Mesenchymal stem cell (in vitro differentiated cells and primary cell): ENCODE measurements at regions not wholly inside any gene's neighbourhood (a gene's known extent, or its start where the extent isn't known, plus 50 kb on each side); places are given as distances from the start of the nearest gene placed in this dataset.

Experiments
- DNase-seq: peaks from one replicate; pipeline ENCODE4 v3.0.0-alpha.2; 2013
- H2AFZ ChIP-seq: one replicate; pipeline ENCODE4 v1.6.1; 2013; ENCODE audit warnings: low read depth, mild to moderate bottlenecking, control low read depth, inconsistent platforms, low read length, moderate library complexity
- H2AK5ac ChIP-seq: 2 replicates; pipeline ENCODE4 v1.6.1; 2013; ENCODE audit warnings: low read length, moderate library complexity, mild to moderate bottlenecking, inconsistent platforms; ENCODE audit not compliant: severe bottlenecking
- H2BK120ac ChIP-seq: one replicate; pipeline ENCODE4 v1.6.1; 2013; ENCODE audit warnings: low read depth, mild to moderate bottlenecking, inconsistent platforms, low read length, moderate library complexity
- H2BK12ac ChIP-seq, 2 experiments: one replicate each; pipeline ENCODE4 v1.6.1; 2013; ENCODE audit warnings: inconsistent platforms in 2 of 2, low read length in 2 of 2, mild to moderate bottlenecking in 2 of 2, moderate library complexity in 2 of 2, control low read depth in 1 of 2
- H2BK15ac ChIP-seq: one replicate; pipeline ENCODE4 v1.6.1; 2013; ENCODE audit warnings: mild to moderate bottlenecking, low read depth, inconsistent platforms; ENCODE audit not compliant: poor library complexity, severe bottlenecking
- H2BK5ac ChIP-seq: 2 replicates; pipeline ENCODE4 v1.6.1; 2013; ENCODE audit warnings: low read depth, mild to moderate bottlenecking, low read length, control low read depth, inconsistent platforms; ENCODE audit not compliant: poor library complexity, severe bottlenecking
- H3K14ac ChIP-seq, 2 experiments: one replicate each; pipeline ENCODE4 v1.6.1; 2013; ENCODE audit warnings: inconsistent platforms in 2 of 2, low read length in 2 of 2, control low read depth in 1 of 2, mild to moderate bottlenecking in 1 of 2, moderate library complexity in 1 of 2
- H3K18ac ChIP-seq, 2 experiments: one replicate each; pipeline ENCODE4 v1.6.1; 2013; ENCODE audit warnings: inconsistent platforms in 2 of 2, low read length in 2 of 2, control low read depth in 1 of 2, low read depth in 1 of 2, mild to moderate bottlenecking in 1 of 2
- H3K23ac ChIP-seq, 2 experiments: one replicate each; pipeline ENCODE4 v1.6.1; 2013; ENCODE audit warnings: inconsistent platforms in 2 of 2, low read length in 2 of 2, mild to moderate bottlenecking in 2 of 2, moderate library complexity in 2 of 2, control low read depth in 1 of 2
- H3K27ac ChIP-seq: 2 replicates; pipeline ENCODE4 v1.5.1; 2013; ENCODE audit warnings: mild to moderate bottlenecking, moderate library complexity, low read length, control low read depth, inconsistent platforms; ENCODE audit not compliant: poor library complexity, severe bottlenecking
- H3K27me3 ChIP-seq, 2 experiments: 2 replicates each; pipeline versions ENCODE4 v1.6.1 to v1.7.0; 2013; ENCODE audit warnings: low read length in 2 of 2, mild to moderate bottlenecking in 2 of 2, moderate library complexity in 2 of 2, control low read depth in 1 of 2, inconsistent platforms in 1 of 2; ENCODE audit not compliant: control insufficient read depth in 1 of 2, insufficient read depth in 1 of 2
- H3K36me3 ChIP-seq, 2 experiments: 2 replicates each; pipeline versions ENCODE4 v1.6.1 to v1.7.0; 2013; ENCODE audit warnings: low read length in 2 of 2, control low read depth in 1 of 2, inconsistent platforms in 1 of 2, low read depth in 1 of 2, mild to moderate bottlenecking in 1 of 2; ENCODE audit not compliant: insufficient read depth in 2 of 2, control insufficient read depth in 1 of 2
- H3K4ac ChIP-seq, 2 experiments: one replicate each; pipeline ENCODE4 v1.6.1; 2013; ENCODE audit warnings: inconsistent platforms in 2 of 2, low read length in 2 of 2, mild to moderate bottlenecking in 2 of 2, moderate library complexity in 2 of 2, control low read depth in 1 of 2, low read depth in 1 of 2
- H3K4me1 ChIP-seq: 2 replicates; pipeline ENCODE4 v1.6.1; 2013; ENCODE audit warnings: low read depth, low read length, control low read depth; ENCODE audit not compliant: control insufficient read depth, insufficient read depth
- H3K4me2 ChIP-seq: 2 replicates; pipeline ENCODE4 v1.6.1; 2013; ENCODE audit warnings: low read length, mild to moderate bottlenecking, inconsistent platforms; ENCODE audit not compliant: poor library complexity, severe bottlenecking
- H3K4me3 ChIP-seq, 2 experiments: 2 replicates each; pipeline versions ENCODE4 v1.5.1 to v1.7.0; 2013; ENCODE audit warnings: low read length in 2 of 2, mild to moderate bottlenecking in 2 of 2, control low read depth in 1 of 2, low read depth in 1 of 2; ENCODE audit not compliant: insufficient read depth in 1 of 2
- H3K79me1 ChIP-seq: replicated peaks from 2 replicates; pipeline ENCODE4 v1.6.1; 2013; ENCODE audit warnings: mild to moderate bottlenecking, control low read depth, low read length, inconsistent platforms; ENCODE audit not compliant: poor library complexity, severe bottlenecking
- H3K9ac ChIP-seq: 2 replicates; pipeline ENCODE4 v1.7.0; 2013; ENCODE audit warnings: mild to moderate bottlenecking, low read length, moderate library complexity
- H3K9me3 ChIP-seq: 2 replicates; pipeline ENCODE4 v1.7.0; 2013; ENCODE audit warnings: mild to moderate bottlenecking, low read length; ENCODE audit not compliant: control insufficient read depth
- H4K8ac ChIP-seq: one replicate; pipeline ENCODE4 v1.6.1; 2013; ENCODE audit warnings: inconsistent platforms, mild to moderate bottlenecking, low read length, moderate library complexity
- H4K91ac ChIP-seq: one replicate; pipeline ENCODE4 v1.6.1; 2013; ENCODE audit warnings: mild to moderate bottlenecking, low read length, inconsistent platforms
- WGBS: methylation state at CpG from one replicate; pipeline ENCODE4 v1.1.7; 2013; ENCODE audit warnings: mixed read lengths; 5-methylcytosine and 5-hydroxymethylcytosine counted together

DNA sequence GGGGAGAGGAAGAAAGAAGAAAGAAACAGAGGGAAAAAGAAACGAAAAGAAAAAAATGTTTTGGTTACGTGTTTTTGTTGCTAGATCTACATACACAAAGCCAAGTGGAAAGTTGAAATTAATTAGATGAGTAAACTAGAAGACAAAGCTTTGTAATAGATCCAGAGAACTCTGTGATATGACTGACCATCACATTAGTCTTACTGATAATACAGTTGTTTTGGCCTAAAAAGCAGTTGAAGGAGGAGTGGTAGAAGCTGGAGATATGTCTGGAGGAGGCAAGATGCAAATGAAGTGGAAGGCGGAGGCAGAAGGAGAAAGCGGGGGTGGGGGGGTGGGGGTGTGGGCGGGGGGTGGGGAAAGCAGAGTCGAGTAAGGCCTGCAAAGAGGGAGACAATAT is 500.1 kb upstream of the ID4 start:
- Histone ChIP-seq H3K27ac (no peak overlapping the region), H4K8ac (no peak overlapping the region), H3K14ac (no peak overlapping the region), H3K4me2 (no peak overlapping the region), H3K4me1 (no peaks in the 10 kb centered on the region), H3K23ac (no peak overlapping the region), H2BK15ac (no peak overlapping the region), H3K4me3 (no peak overlapping the region), H3K4ac (no peak overlapping the region), H2BK12ac (no peak overlapping the region), H3K79me1 (no peaks in the 10 kb centered on the region), H3K27me3 (no peaks in the 10 kb centered on the region), H3K36me3 (no peaks in the 10 kb centered on the region), H2AFZ (no peak overlapping the region), H2BK120ac (no peak overlapping the region), H4K91ac (no peak overlapping the region), H3K18ac (no peak overlapping the region), H2AK5ac (no peak overlapping the region), H3K9me3 (no peaks in the 10 kb centered on the region), H2BK5ac (no peak overlapping the region), H3K9ac (no peak overlapping the region)
- WGBS: 76% methylated on average over 2 of the region's 6 CpGs
- DNase-seq: no peak

GRCh38 chr6:19342616-19343015 is 494.6 kb upstream of the ID4 start:
- Histone ChIP-seq H3K9ac (no peak overlapping the region), H3K4ac (no peak overlapping the region), H3K79me1 (no peaks in the 10 kb centered on the region), H2BK15ac (no peak overlapping the region), H2BK120ac (no peak overlapping the region), H3K9me3 (peaks cover 7% of the 10 kb centered on the region), H2AFZ (no peak overlapping the region), H2BK12ac (no peak overlapping the region), H3K4me1 (no peaks in the 10 kb centered on the region), H2AK5ac (no peak overlapping the region), H3K18ac (no peak overlapping the region), H3K14ac (no peak overlapping the region), H3K4me3 (no peak overlapping the region), H3K23ac (no peak overlapping the region), H3K36me3 (no peaks in the 10 kb centered on the region), H4K8ac (no peak overlapping the region), H4K91ac (no peak overlapping the region), H3K27me3 (no peaks in the 10 kb centered on the region), H2BK5ac (no peak overlapping the region), H3K4me2 (no peak overlapping the region), H3K27ac (no peak overlapping the region)
- no peak for DNase-seq
- no CpG with 5 or more reads among the region's 1 CpG for WGBS

GRCh38 chr6:19349429-19349828 is 487.7 kb upstream of the ID4 start:
- Histone ChIP-seq H2BK5ac (no peak overlapping the region), H3K27me3 (no peaks in the 10 kb centered on the region), H3K14ac (no peak overlapping the region), H3K27ac (no peak overlapping the region), H2BK120ac (no peak overlapping the region), H3K79me1 (no peaks in the 10 kb centered on the region), H2BK15ac (no peak overlapping the region), H3K4me3 (no peak overlapping the region), H2AFZ (no peak overlapping the region), H3K9me3 (peaks cover 5% of the 10 kb centered on the region), H4K8ac (no peak overlapping the region), H4K91ac (no peak overlapping the region), H3K23ac (no peak overlapping the region), H2AK5ac (no peak overlapping the region), H3K4me1 (no peaks in the 10 kb centered on the region), H3K18ac (no peak overlapping the region), H3K36me3 (no peaks in the 10 kb centered on the region), H3K4ac (no peak overlapping the region), H3K9ac (no peak overlapping the region), H2BK12ac (no peak overlapping the region), H3K4me2 (no peak overlapping the region)
- 100% methylated on average over 2 of the region's 3 CpGs for WGBS
- no peak for DNase-seq

DNA sequence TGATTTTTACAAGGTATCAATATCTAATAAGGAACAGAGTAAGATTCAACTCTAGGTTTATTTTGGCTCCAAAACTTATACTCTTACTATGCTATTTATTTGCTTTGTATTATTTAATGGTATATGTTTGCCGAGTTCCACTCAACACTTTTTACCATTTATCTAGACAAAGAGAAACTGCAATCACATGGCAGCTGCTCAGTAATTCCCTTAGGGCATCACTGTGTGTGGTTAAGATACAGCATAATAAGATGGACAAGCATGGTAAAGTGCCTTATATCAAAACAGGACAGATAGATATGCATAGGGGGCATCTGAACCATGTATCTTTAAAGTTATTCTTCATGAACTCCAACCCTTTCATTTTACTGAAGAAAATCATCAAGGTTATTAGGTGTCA is 483.0 kb upstream of the ID4 start:
- no peak overlapping the region for H3K23ac ChIP-seq
- H2BK15ac ChIP-seq: no peak overlapping the region
- H3K36me3 ChIP-seq: no peaks in the 10 kb centered on the region
- H4K91ac ChIP-seq: no peak overlapping the region
- H3K4me3 ChIP-seq: no peak overlapping the region
- H2BK5ac ChIP-seq: no peak overlapping the region
- H3K27ac ChIP-seq: no peak overlapping the region
- H4K8ac ChIP-seq: no peak overlapping the region
- no peak overlapping the region for H3K4ac ChIP-seq
- H2AK5ac ChIP-seq: no peak overlapping the region
- 80% methylated on average over 1 of the region's 1 CpG for WGBS
- no peak overlapping the region for H2AFZ ChIP-seq
- H3K79me1 ChIP-seq: no peaks in the 10 kb centered on the region
- no peak overlapping the region for H3K14ac ChIP-seq
- no peak overlapping the region for H3K9ac ChIP-seq
- H3K18ac ChIP-seq: no peak overlapping the region
- no peak overlapping the region for H3K4me2 ChIP-seq
- no peak overlapping the region for H2BK12ac ChIP-seq
- H2BK120ac ChIP-seq: no peak overlapping the region
- no peaks in the 10 kb centered on the region for H3K27me3 ChIP-seq
- no peak for DNase-seq
- H3K9me3 ChIP-seq: no peaks in the 10 kb centered on the region
- no peaks in the 10 kb centered on the region for H3K4me1 ChIP-seq
